GM21526 (cell line): ENCODE measurements at regions not wholly inside any gene's neighbourhood (a gene's known extent, or its start where the extent isn't known, plus 50 kb on each side); places are given as distances from the start of the nearest gene placed in this dataset.
A peak's percentile ranks its signal among the peaks of the same experiment; 100 is the strongest.

Experiments used
- ATAC-seq: cut with Tn5 transposase; IDR thresholded peaks from one replicate; pipeline ENCODE4 v1.9.1; 2021; ENCODE audit warnings: moderate library complexity; ENCODE audit not compliant: unreplicated experiment, low FRiP score

GRCh38 chr13:107241381-107241780 lies 673.4 kb upstream of the ARGLU1 start:
- no peak for ATAC-seq

GRCh38 chr13:107239213-107239612 lies 671.3 kb upstream of the ARGLU1 start:
- no peak for ATAC-seq

GRCh38 chr13:107238262-107238981 lies 670.5 kb upstream of the ARGLU1 start:
- no peak for ATAC-seq

- no peak for ATAC-seq
Measured at GRCh38 chr13:107234319-107235073, 666.6 kb upstream of the ARGLU1 start.

- no peak for ATAC-seq
Measured at GRCh38 chr13:107233541-107233940, 665.6 kb upstream of the ARGLU1 start.

- ATAC-seq: no peak
Measured at GRCh38 chr13:107231944-107232343, 664.0 kb upstream of the ARGLU1 start.

DNA sequence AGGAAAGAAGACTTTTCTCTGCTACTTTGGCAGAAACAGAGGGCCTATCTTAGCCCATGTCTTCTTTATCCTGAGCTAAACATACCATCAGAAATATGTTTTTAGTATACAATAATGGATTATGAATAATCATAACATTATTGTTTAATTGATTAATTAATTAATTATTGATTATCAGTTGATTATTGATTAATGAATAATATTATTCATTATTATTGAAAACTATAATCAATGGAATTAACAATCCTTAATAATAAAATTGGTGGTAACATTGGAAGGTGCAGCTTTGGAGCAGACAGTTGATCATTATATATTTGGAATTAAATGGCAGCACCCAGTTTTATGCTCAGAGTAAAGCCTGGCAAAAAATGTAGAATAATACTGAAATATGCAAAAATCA lies 655.9 kb upstream of the ARGLU1 start:
- no peak for ATAC-seq

GRCh38 chr13:107222597-107222996 lies 654.7 kb upstream of the ARGLU1 start:
- no peak for ATAC-seq

GRCh38 chr13:107220245-107220644 lies 652.3 kb upstream of the ARGLU1 start:
- no peak for ATAC-seq

DNA sequence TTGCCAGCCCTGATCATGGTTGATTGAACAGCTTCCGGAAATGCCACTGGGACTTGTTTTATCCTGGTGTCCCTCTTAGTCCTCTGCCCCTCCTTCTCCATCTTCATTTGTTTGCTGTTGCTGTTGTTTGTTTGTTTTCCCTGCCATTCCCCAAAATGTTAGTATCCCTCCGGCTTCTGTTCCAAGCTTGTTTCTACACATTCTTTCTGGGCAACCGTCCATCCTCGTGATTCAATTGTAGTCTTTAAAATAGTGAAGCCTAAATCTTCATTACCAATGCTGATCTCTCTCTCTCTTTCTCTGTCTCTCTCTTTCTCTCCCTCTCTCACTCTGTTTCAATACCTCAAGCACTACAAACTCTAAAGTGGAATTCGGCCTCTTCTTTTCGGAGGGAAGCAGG lies 649.3 kb upstream of the ARGLU1 start:
- ATAC-seq: no peak

- ATAC-seq: no peak
Measured at GRCh38 chr13:107216046-107216755, 648.3 kb upstream of the ARGLU1 start.

- ATAC-seq: peak; percentile 97
Measured at GRCh38 chr13:107211073-107211472, 643.1 kb upstream of the ARGLU1 start.

GRCh38 chr13:107210723-107211030 lies 642.7 kb upstream of the ARGLU1 start:
- no peak for ATAC-seq

GRCh38 chr13:107209824-107210722 lies 642.1 kb upstream of the ARGLU1 start:
- ATAC-seq: no peak

GRCh38 chr13:107208889-107209288 lies 641.0 kb upstream of the ARGLU1 start:
- no peak for ATAC-seq

- ATAC-seq: peak; percentile 97
Measured at GRCh38 chr13:107205318-107206104, 637.6 kb upstream of the ARGLU1 start.

GRCh38 chr13:107203146-107203847 lies 635.4 kb upstream of the ARGLU1 start:
- peak; percentile 46 for ATAC-seq

- ATAC-seq: no peak
Measured at GRCh38 chr13:107202371-107203023, 634.6 kb upstream of the ARGLU1 start.

- ATAC-seq: no peak
Measured at GRCh38 chr13:107200491-107200890, 632.6 kb upstream of the ARGLU1 start.
